ENCODE measurements at regions not wholly inside any gene's neighbourhood (a gene's known extent, or its start where the extent isn't known, plus 50 kb on each side); places are given as distances from the start of the nearest gene placed in this dataset.

GRCh38 chr10:52703898-52704297 lies 68.7 kb downstream of the MBL2 start:
- Histone ChIP-seq H3K27me3 (ENCODE audit: control insufficient read depth, insufficient read depth, low read length) (no peaks in the 10 kb centered on the region), H3K79me1 (ENCODE audit: low read depth in 1 of 2, low read length in 2 of 2) (no peaks in the 10 kb centered on the region), H2BK5ac (ENCODE audit: low read depth, low read length, poor library complexity, severe bottlenecking) (no peak overlapping the region), H2AFZ (replicated peaks; ENCODE audit: low read length, poor library complexity) (no peak overlapping the region), H4K20me1 (ENCODE audit: insufficient read depth, low read length) (no peaks in the 10 kb centered on the region), H2AK5ac (ENCODE audit: low read depth, low read length) (no peak overlapping the region), H3K4ac (ENCODE audit: low read depth, low read length) (no peak overlapping the region), H3K56ac (ENCODE audit: extremely low read depth, insufficient read depth, low read length) (no peak overlapping the region), H2BK15ac (ENCODE audit: low read depth, low read length) (no peak overlapping the region), H3K4me2 (ENCODE audit: low read depth, low read length) (no peak overlapping the region), H3K27ac (ENCODE audit: insufficient read depth, low read length) (no peak overlapping the region), H4K8ac (ENCODE audit: low read depth in 2 of 2, low read length in 2 of 2) (no peak overlapping the region), H2BK20ac (ENCODE audit: low read depth, low read length) (no peak overlapping the region), H3K4me1 (ENCODE audit: control insufficient read depth, insufficient read depth, low read length) (no peaks in the 10 kb centered on the region; the same call in 1 of the 2 replicates), H3K36me3 (ENCODE audit: control insufficient read depth, insufficient read depth, low read length) (no peaks in the 10 kb centered on the region), H3K18ac (ENCODE audit: low read depth, low read length) (no peak overlapping the region), H3K14ac (replicated peaks; ENCODE audit: low read depth, low read length) (no peak overlapping the region), H3K9me3 (ENCODE audit: control insufficient read depth, insufficient read depth, low read length) (no peaks in the 10 kb centered on the region), H3K4me3 (ENCODE audit: insufficient read depth, low read depth, low read length) (no peak overlapping the region), H3K9me1 (ENCODE audit: insufficient read depth, low read length) (no peaks in the 10 kb centered on the region), H2BK120ac (ENCODE audit: low read depth, low read length) (no peak overlapping the region), H2AK9ac (replicated peaks; ENCODE audit: low read depth, low read length, poor library complexity) (no peak overlapping the region), H3K23ac (ENCODE audit: low read depth, low read length) (no peak overlapping the region), H3K9ac (ENCODE audit: low read depth, low read length) (no peak overlapping the region), H4K91ac (ENCODE audit: insufficient read depth, low read depth, low read length) (no peak overlapping the region), H4K5ac (ENCODE audit: low read depth, low read length) (no peak overlapping the region)
- intact Hi-C loops (cut with micrococcal nuclease) (no loop called here), dilution Hi-C loops (cut with HindIII; ENCODE audit: low sequenced_read_pairs, unreplicated experiment) (no loop called here), in situ Hi-C loops (cut with MboI; ENCODE audit: low sequenced_read_pairs) (no loop called here)
- POLR2A ChIA-PET (ENCODE audit: unreplicated experiment): no interaction called here
- no peak for DNase-seq
- WGBS, 2 experiments (ENCODE audit: extremely low coverage in 2 of 2, insufficient read length in 1 of 2): no CpG with 5 or more reads among the region's 4 CpGs
- TF ChIP-seq FOS (IDR thresholded peaks at IDR 0.05; ENCODE audit: low read depth, low read length) (no peak), MXI1 (IDR thresholded peaks at IDR 0.05; ENCODE audit: borderline replicate concordance, low read depth, low read length) (no peak), MAFK (IDR thresholded peaks at IDR 0.05; ENCODE audit: low read depth, low read length) (no peak), CTCF (conservative IDR thresholded peaks at IDR 0.05; ENCODE audit: low read depth, low read length) (no peak), RCOR1 (IDR thresholded peaks at IDR 0.05; ENCODE audit: insufficient replicate concordance, low read length) (no peak)
- no peak for ATAC-seq (ENCODE audit: low read depth)
- CTCF ChIA-PET: no interaction called here
- no TSS peak for BruUV-seq (replicated peaks)

Measured in IMR-90 (cell line).